ENCODE measurements at regions not wholly inside any gene's neighbourhood (a gene's known extent, or its start where the extent isn't known, plus 50 kb on each side); places are given as distances from the start of the nearest gene placed in this dataset.

GRCh38 chr21:17967319-17967718 lies 148.2 kb upstream of the C21orf91 start (continued):
- TF ChIP-seq ZNF19 (tag by site-specific recombination; IDR thresholded peaks at IDR 0.05; ENCODE audit: low read depth) (no peak), ZNF175 (tag by site-specific recombination; IDR thresholded peaks at IDR 0.05) (no peak), SALL2 (tag by site-specific recombination; IDR thresholded peaks at IDR 0.05; ENCODE audit: borderline replicate concordance) (no peak), ZNF747 (tag by site-specific recombination; IDR thresholded peaks at IDR 0.05) (no peak)

- CTCF ChIA-PET, result no interaction called here
- H3K4me3 ChIP-seq (ENCODE audit: low read depth, low read length), result no peak overlapping the region
Measured at GRCh38 chr21:17964716-17965115, 145.6 kb upstream of the C21orf91 start.

GRCh38 chr21:17964199-17964598 lies 145.0 kb upstream of the C21orf91 start:
- Histone ChIP-seq H3K36me3 (ENCODE audit: control insufficient read depth in 2 of 2, insufficient read depth in 1 of 2, low read length in 2 of 2) (no peaks in the 10 kb centered on the region), H3K27ac (ENCODE audit: extremely low read depth, low read depth, low read length) (no peak overlapping the region), H3K4me1 (ENCODE audit: control insufficient read depth, insufficient read depth, low read length) (no peaks in the 10 kb centered on the region), H3K4me3 (ENCODE audit: low read depth, low read length) (no peak overlapping the region), H3K9me3 (ENCODE audit: control insufficient read depth, insufficient read depth, low read depth, low read length) (no peaks in the 10 kb centered on the region)
- CTCF ChIA-PET, result interaction anchor here (1.0 kb wide), 1 partner anchor 39 kb away, joined by 4 read pairs; no protein-coding TSS in a partner anchor
- POLR2A ChIA-PET, result no interaction called here
- TF ChIP-seq ZNF175 (tag by site-specific recombination; IDR thresholded peaks at IDR 0.05), result no peak
- no peak for TF ChIP-seq ZNF544 (tag by site-specific recombination; IDR thresholded peaks at IDR 0.05)
- TF ChIP-seq ZFHX2 (tag by site-specific recombination; conservative IDR thresholded peaks at IDR 0.05), result no peak
- no peak for TF ChIP-seq ZNF157 (tag by site-specific recombination; IDR thresholded peaks at IDR 0.05)
- no peak for TF ChIP-seq ZNF664 (tag by site-specific recombination; IDR thresholded peaks at IDR 0.05)
- no peak for TF ChIP-seq GFI1B (tag by site-specific recombination; IDR thresholded peaks at IDR 0.05)
- no peak for TF ChIP-seq ZBTB1 (tag by site-specific recombination; IDR thresholded peaks at IDR 0.05)
- TF ChIP-seq ZNF585B (tag by site-specific recombination; IDR thresholded peaks at IDR 0.05), result no peak
- TF ChIP-seq ZBTB26 (tag by site-specific recombination; optimal IDR thresholded peaks at IDR 0.05), result no peak
- TF ChIP-seq ZNF324 (tag by site-specific recombination; IDR thresholded peaks at IDR 0.05), result no peak
- no peak for TF ChIP-seq ZNF404 (tag by site-specific recombination; IDR thresholded peaks at IDR 0.05)
- no peak for TF ChIP-seq ZNF529 (tag by site-specific recombination; IDR thresholded peaks at IDR 0.05; ENCODE audit: insufficient replicate concordance)
- no peak for TF ChIP-seq ZNF837 (tag by site-specific recombination; IDR thresholded peaks at IDR 0.05)
- TF ChIP-seq SCRT1 (tag by site-specific recombination; IDR thresholded peaks at IDR 0.05; ENCODE audit: borderline replicate concordance), result no peak

More at GRCh38 chr21:17964716-17965115, 145.6 kb upstream of the C21orf91 start:
- POLR2A ChIA-PET, result no interaction called here
- no peaks in the 10 kb centered on the region for H3K36me3 ChIP-seq (ENCODE audit: control insufficient read depth in 2 of 2, insufficient read depth in 1 of 2, low read length in 2 of 2)
- no peak overlapping the region for H3K27ac ChIP-seq (ENCODE audit: extremely low read depth, low read depth, low read length)
- TF ChIP-seq TSHZ1 (tag by site-specific recombination; IDR thresholded peaks at IDR 0.05; ENCODE audit: borderline replicate concordance), result no peak
- TF ChIP-seq ZNF433 (tag by site-specific recombination; IDR thresholded peaks at IDR 0.05; ENCODE audit: low read depth), result no peak
- TF ChIP-seq ZBTB10 (tag by site-specific recombination; IDR thresholded peaks at IDR 0.05), result no peak
- H3K4me1 ChIP-seq (ENCODE audit: control insufficient read depth, insufficient read depth, low read length), result no peaks in the 10 kb centered on the region
- H3K9me3 ChIP-seq (ENCODE audit: control insufficient read depth, insufficient read depth, low read depth, low read length), result no peaks in the 10 kb centered on the region
